Suprapubic skin (tissue), 4 donors: ENCODE measurements at regions not wholly inside any gene's neighbourhood (a gene's known extent, or its start where the extent isn't known, plus 50 kb on each side); places are given as distances from the start of the nearest gene placed in this dataset.

Source experiments
- DNase-seq, 2 donors: peaks; one replicate each; pipeline ENCODE4 v3.0.0-alpha.2; 2019; ENCODE audit warnings: low spot score in 2 of 2
- H3K27ac ChIP-seq: fragments of 200-600 bp; sonication (generic); one replicate; pipeline ENCODE4 v1.5.1; 2019
- H3K27me3 ChIP-seq: fragments of 200-600 bp; sonication (generic); one replicate; pipeline ENCODE4 v1.5.1; 2019
- H3K36me3 ChIP-seq: fragments of 200-600 bp; sonication (generic); one replicate; pipeline ENCODE4 v1.5.1; 2019
- H3K4me1 ChIP-seq: fragments of 200-600 bp; sonication (generic); one replicate; pipeline ENCODE4 v1.5.1; 2019
- H3K4me3 ChIP-seq: fragments of 200-600 bp; sonication (generic); one replicate; pipeline ENCODE4 v1.5.1; 2019; ENCODE audit warnings: mild to moderate bottlenecking
- H3K9me3 ChIP-seq: fragments of 200-600 bp; sonication (generic); one replicate; pipeline ENCODE4 v1.5.1; 2019
- EP300 ChIP-seq: sonication (generic); formaldehyde crosslinking; IDR thresholded peaks from one replicate; pipeline ENCODE4 v1.6.1; 2017; ENCODE audit warnings: antibody characterized with exemption
- POLR2A ChIP-seq, 2 donors: fragments of 450-650 bp; IDR thresholded peaks; one replicate each; pipeline ENCODE4 v1.6.1; 2017; ENCODE audit warnings: antibody characterized with exemption in 2 of 2, mild to moderate bottlenecking in 2 of 2, moderate library complexity in 2 of 2
- POLR2AphosphoS5 ChIP-seq, 3 donors: sonication (generic); formaldehyde crosslinking; IDR thresholded peaks; one replicate each; pipeline ENCODE4 v1.6.1; 2017; ENCODE audit warnings: antibody characterized with exemption in 3 of 3
- whole genome bisulfite sequencing: methylation state at CpG from one replicate; pipeline ENCODE4 v1.1.5; 2018; 5-methylcytosine and 5-hydroxymethylcytosine counted together
- TF ChIP-seq, protein P1 (sequence below), 2 donors: fragments of 200-600 bp in 1 of 2; fragments of 450-650 bp in 1 of 2; sonication (generic) in 1 of 2; IDR thresholded peaks; one replicate each; pipeline ENCODE4 v1.5.1; 2016 to 2019; ENCODE audit warnings: antibody characterized with exemption in 2 of 2, mild to moderate bottlenecking in 1 of 2, moderate library complexity in 1 of 2

DNA sequence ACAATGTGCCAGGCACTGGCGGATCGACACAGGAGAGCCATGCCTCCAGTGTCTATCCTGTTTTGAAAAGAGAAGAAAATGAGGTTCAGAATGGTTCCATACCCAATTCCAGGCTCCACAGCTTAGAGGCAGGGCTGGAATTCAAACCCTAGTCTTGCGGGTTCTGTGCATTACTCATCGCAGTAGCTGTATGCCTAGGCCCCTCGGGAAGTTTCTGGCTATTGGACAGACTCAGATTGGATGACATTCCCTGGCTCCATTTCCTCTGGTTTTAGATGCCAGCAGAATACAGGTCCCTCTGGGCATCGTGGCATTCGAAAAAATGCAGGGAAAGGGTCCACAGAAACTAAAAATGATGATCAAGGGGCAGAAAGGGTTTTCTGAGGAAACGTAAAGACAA, 184.7 kb downstream of the COPRS start:
- H3K36me3 ChIP-seq, result no peaks in the 10 kb centered on the region
- no peak overlapping the region for H3K4me3 ChIP-seq
- no peaks in the 10 kb centered on the region for H3K9me3 ChIP-seq
- H3K4me1 ChIP-seq, result peaks cover 30% of the 10 kb centered on the region
- H3K27ac ChIP-seq, result no peak overlapping the region
- TF ChIP-seq EP300 (no peak), POLR2A (IDR thresholded peaks at IDR 0.05) (no peak), POLR2AphosphoS5 (IDR thresholded peaks at IDR 0.05) (no peak)
- TF ChIP-seq, protein P1, sequence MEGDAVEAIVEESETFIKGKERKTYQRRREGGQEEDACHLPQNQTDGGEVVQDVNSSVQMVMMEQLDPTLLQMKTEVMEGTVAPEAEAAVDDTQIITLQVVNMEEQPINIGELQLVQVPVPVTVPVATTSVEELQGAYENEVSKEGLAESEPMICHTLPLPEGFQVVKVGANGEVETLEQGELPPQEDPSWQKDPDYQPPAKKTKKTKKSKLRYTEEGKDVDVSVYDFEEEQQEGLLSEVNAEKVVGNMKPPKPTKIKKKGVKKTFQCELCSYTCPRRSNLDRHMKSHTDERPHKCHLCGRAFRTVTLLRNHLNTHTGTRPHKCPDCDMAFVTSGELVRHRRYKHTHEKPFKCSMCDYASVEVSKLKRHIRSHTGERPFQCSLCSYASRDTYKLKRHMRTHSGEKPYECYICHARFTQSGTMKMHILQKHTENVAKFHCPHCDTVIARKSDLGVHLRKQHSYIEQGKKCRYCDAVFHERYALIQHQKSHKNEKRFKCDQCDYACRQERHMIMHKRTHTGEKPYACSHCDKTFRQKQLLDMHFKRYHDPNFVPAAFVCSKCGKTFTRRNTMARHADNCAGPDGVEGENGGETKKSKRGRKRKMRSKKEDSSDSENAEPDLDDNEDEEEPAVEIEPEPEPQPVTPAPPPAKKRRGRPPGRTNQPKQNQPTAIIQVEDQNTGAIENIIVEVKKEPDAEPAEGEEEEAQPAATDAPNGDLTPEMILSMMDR (IDR thresholded peaks at IDR 0.05), result no peak
- 21% methylated on average over 8 of the region's 8 CpGs for WGBS
- peak in 1 of 2 donors; percentile 21 for DNase-seq
- peaks cover 3% of the 10 kb centered on the region for H3K27me3 ChIP-seq

DNA sequence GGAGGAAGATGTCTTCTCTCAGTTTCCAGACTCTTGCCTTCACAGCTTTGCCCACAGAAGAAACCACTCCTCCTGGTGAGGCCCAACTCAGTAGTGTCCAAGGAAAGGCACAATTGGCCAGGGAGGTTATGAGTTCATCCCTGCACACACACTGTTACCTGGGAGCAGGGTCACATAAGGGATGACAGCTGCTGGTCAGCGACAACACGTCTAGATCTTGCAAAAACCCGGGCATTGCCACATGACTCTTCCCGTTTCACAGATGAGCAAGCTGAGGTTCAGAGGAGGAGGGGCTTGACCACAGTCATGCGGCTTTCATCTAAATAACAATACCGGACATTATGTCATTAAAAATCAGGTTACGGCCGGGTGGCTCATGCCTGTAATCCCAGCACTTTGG, 186.0 kb downstream of the COPRS start:
- H3K27ac ChIP-seq, result no peak overlapping the region
- H3K4me1 ChIP-seq, result peaks cover 21% of the 10 kb centered on the region
- H3K9me3 ChIP-seq, result no peaks in the 10 kb centered on the region
- peak in 1 of 2 donors; percentile 41 for DNase-seq
- peaks cover 3% of the 10 kb centered on the region for H3K27me3 ChIP-seq
- no peak for TF ChIP-seq POLR2A (IDR thresholded peaks at IDR 0.05)
- TF ChIP-seq POLR2AphosphoS5 (IDR thresholded peaks at IDR 0.05), result no peak
- TF ChIP-seq, protein P1 (IDR thresholded peaks at IDR 0.05), result no peak
- TF ChIP-seq EP300, result no peak
- H3K36me3 ChIP-seq, result no peaks in the 10 kb centered on the region
- no peak overlapping the region for H3K4me3 ChIP-seq
- WGBS, result 71% methylated on average over 7 of the region's 8 CpGs

DNA sequence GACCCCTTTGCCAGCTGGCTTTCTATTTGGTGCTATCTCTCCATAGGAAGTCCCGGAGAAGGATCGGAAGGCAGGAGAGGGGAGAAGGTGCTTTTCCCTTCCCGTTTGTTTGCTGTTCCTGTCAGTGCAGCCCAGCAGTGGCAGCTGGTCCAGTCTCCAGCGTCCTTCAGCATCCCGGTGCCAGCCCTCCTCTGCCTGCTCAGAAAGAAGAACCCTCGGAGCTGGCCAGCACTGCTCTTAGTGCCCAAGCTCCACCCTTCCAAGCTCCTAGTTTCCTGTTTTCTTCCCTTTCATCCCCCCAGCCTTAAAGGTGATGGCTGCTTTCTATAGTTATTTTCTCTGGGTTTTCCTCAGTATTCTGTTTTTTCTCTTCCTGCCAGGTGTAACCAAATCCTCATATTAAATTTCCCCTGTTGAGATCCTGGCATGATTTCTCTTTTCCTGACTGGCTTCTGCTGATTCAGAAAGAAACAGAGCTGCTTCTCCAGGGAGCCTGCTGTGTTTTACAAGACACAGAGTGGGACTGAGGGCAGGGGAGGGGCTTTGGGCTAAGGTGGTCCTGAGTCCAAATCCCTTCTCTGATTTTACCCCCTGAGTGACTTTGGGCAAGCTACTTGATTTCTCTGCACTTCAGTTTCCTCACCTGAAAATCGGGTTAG, 186.8 kb downstream of the COPRS start:
- Histone ChIP-seq H3K36me3 (no peaks in the 10 kb centered on the region), H3K4me1 (peaks cover 17% of the 10 kb centered on the region), H3K4me3 (no peak overlapping the region), H3K27ac (no peak overlapping the region), H3K9me3 (no peaks in the 10 kb centered on the region), H3K27me3 (peaks cover 3% of the 10 kb centered on the region)
- WGBS, result 29% methylated on average over 7 of the region's 7 CpGs
- DNase-seq, result no peak
- TF ChIP-seq POLR2AphosphoS5 (IDR thresholded peaks at IDR 0.05), result no peak
- TF ChIP-seq EP300, result no peak
- TF ChIP-seq, protein P1 (IDR thresholded peaks at IDR 0.05), result no peak
- no peak for TF ChIP-seq POLR2A (IDR thresholded peaks at IDR 0.05)

DNA sequence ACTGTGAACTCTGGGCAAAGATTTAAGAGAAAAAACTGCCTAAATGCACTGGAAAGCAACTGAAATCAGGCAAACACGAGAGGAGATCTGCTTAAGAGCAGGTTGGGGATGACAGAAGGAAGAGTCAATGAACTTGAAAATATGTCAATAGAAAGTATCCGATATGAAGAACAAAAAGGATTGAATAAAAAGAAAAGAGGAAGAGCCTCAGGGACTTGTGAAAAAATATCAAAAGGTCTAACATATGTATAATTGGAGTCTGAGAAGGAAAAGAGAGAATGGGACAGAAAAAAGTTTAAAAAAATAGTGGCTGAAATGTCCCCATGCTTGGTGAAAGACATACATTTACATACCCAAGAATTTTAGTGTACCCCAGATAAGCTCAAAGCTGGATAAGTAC, 195.5 kb downstream of the COPRS start:
- H3K9me3 ChIP-seq, result peaks cover 19% of the 10 kb centered on the region
- 92% methylated on average over 2 of the region's 2 CpGs for WGBS
- no peak for DNase-seq

DNA sequence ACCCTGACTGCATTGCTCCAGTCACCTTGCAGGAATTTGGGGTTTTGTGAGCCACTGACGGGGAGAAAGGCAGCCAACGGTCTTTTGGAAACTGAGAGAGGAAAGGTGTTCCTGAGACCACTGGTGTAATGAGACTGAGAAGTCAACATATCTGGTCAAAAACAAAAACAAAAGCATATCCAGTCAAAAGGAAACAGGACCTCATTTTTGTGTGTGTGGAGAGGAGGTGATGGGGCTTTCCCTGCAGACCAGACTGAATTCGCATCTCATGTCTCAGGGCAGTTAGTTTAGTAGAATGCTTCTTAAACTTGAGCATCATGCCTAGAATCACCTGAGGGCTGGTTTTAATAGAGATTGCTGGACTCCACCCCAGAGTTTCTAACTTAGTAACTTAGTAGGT, 198.4 kb downstream of the COPRS start:
- TF ChIP-seq EP300 (no peak), POLR2AphosphoS5 (IDR thresholded peaks at IDR 0.05) (no peak), POLR2A (IDR thresholded peaks at IDR 0.05) (no peak)
- TF ChIP-seq, protein P1 (IDR thresholded peaks at IDR 0.05), result no peak
- H3K27ac ChIP-seq, result no peak overlapping the region
- peaks cover 19% of the 10 kb centered on the region for H3K9me3 ChIP-seq
- no peak overlapping the region for H3K4me3 ChIP-seq
- WGBS, result 91% methylated on average over 3 of the region's 3 CpGs
- H3K36me3 ChIP-seq, result no peaks in the 10 kb centered on the region
- H3K27me3 ChIP-seq, result no peaks in the 10 kb centered on the region
- DNase-seq, result no peak
- peaks cover 1% of the 10 kb centered on the region for H3K4me1 ChIP-seq

More for the DNA sequence above, 195.5 kb downstream of the COPRS start:
- no peak for TF ChIP-seq POLR2AphosphoS5 (IDR thresholded peaks at IDR 0.05)
- no peak for TF ChIP-seq EP300
- TF ChIP-seq, protein P1 (IDR thresholded peaks at IDR 0.05), result no peak
- no peak for TF ChIP-seq POLR2A (IDR thresholded peaks at IDR 0.05)
- no peak overlapping the region for H3K27ac ChIP-seq
- no peaks in the 10 kb centered on the region for H3K4me1 ChIP-seq
- H3K27me3 ChIP-seq, result no peaks in the 10 kb centered on the region
- H3K36me3 ChIP-seq, result no peaks in the 10 kb centered on the region
- no peak overlapping the region for H3K4me3 ChIP-seq
